ENCODE measurements at regions not wholly inside any gene's neighbourhood (a gene's known extent, or its start where the extent isn't known, plus 50 kb on each side); places are given as distances from the start of the nearest gene placed in this dataset.

DNA sequence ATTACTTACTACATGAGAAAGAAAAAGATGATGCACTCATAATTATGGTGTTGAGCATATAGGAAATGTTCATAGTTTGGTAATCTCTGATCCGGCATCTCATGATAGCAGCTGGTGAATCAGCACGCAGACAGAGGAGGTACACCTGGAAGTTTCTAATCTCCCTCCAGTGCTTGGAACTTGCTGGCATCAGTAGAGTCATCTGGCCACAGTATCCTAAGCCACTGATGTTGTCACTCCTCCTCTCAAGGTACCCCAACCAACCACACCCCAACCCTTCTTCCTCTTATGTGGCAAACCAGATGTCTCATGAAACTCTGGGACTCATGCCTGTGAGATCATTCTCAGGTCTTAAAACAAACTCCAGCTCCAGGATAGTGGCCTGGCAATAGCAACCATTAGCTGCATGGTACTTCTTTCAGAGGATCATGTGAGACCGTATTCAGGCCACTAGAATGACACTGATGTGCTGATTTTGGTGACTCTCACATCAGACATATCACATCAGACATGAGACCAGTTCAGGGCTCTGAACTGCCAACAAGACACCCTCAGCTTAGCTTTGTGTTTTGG is 143.0 kb downstream of the RASSF9 start:
- no peak for DNase-seq

DNA sequence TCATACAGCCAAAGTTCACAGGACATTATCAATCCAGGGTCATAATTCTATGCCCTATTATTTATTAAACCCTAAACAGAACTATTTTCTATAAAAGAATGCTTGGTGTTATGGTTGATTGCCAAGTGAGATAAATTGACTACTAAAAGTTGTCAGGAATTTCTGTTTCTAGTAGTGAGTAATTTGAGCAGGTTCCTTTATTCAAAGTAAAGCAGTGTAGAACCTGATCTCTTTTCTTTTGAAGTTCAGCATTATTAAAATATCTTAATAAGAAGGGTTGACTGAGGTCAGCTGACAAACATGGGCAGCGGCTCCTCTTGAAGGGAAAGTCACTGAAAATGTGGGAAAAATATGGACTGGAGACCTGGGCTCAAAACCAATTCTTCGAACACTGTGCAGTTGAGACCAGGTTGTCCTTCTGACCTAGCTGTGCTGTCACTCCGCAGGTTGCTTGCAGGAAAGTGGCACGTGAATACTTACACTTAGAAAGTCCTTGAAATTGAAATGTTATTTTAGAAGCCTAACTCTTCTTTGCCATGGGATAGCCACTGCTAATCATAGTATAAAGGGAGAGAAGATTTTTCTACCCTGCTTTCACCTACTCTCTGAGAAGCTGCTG is 141.0 kb downstream of the RASSF9 start:
- no peak for DNase-seq

DNA sequence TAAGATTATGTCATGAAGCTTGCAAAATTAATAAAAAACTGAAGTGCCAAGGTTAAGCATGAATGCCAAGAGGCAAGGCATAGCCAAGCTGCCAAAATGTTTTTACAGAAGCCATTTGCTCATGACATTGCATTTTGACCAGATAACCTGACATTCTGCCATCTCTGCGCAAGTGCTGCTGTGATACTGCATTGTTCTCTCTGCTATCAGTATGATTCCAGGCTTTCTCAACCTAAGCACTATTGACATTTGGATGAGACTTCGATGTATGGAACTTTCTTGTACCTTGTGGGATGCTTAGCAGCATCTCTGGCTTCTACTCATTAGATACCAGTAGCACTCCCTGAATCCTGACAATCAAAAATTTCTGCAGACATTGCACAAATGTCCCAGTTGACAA is 139.2 kb downstream of the RASSF9 start:
- DNase-seq = no peak

- DNase-seq = no peak
Measured at GRCh38 chr12:85698937-85699336, 137.3 kb downstream of the RASSF9 start.

- DNase-seq = no peak
Measured at GRCh38 chr12:85708775-85709174, 127.4 kb downstream of the RASSF9 start.

DNA sequence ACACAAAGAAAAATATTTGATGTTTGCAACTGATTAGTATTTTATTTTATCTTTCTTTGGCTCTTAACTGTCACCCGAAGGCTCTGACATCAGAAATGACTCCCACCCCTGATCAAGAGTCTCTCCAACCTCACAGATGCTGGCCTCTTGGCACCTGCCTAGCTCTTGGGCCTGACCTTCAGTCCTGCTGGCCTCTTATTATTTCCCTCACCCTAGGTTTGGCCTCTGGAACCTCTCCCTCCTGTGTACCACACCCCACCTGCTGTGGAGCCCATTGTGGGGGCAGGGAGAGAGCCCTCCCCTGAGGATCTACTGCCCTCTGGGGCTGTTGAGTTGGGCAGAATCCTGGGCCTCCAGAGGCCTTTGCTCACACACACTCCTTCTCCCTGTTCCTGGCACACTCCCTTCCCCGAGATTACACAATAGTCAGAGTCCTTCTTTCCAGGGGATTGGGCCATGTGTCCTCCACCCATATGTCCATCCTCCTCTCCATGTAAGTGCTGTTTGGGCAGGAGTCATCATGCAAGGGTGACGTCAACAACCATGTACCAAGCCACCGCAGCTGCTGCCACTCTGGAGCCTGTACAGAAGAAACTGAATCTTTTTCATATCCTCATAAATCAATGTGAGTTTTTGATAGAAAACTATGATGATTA is 124.3 kb downstream of the RASSF9 start:
- no peak for DNase-seq

GRCh38 chr12:85713373-85713772 is 122.8 kb downstream of the RASSF9 start:
- no peak for DNase-seq

- DNase-seq = no peak
Measured at GRCh38 chr12:85714425-85714824, 121.8 kb downstream of the RASSF9 start.

- no peak for DNase-seq
Measured at GRCh38 chr12:85720308-85721033, 115.7 kb downstream of the RASSF9 start.

DNA sequence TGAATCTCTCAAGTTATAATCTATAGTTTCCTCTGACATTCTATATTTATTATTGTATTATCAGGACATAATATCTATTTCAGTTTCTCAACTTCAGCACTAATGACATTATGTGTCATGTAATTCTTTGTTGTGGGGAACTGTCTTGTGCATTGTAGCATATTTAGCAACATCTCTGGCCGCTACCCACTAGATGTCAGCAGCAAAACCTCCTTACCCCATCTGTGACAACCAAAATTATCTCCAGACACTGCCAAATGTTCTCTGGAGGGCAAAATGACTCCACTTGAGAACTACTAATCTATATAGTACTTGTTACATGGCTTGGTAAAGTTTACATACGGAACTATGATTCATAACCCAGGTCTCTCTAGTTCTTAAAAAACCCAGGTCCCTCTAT is 110.2 kb downstream of the RASSF9 start:
- no peak for DNase-seq

DNA sequence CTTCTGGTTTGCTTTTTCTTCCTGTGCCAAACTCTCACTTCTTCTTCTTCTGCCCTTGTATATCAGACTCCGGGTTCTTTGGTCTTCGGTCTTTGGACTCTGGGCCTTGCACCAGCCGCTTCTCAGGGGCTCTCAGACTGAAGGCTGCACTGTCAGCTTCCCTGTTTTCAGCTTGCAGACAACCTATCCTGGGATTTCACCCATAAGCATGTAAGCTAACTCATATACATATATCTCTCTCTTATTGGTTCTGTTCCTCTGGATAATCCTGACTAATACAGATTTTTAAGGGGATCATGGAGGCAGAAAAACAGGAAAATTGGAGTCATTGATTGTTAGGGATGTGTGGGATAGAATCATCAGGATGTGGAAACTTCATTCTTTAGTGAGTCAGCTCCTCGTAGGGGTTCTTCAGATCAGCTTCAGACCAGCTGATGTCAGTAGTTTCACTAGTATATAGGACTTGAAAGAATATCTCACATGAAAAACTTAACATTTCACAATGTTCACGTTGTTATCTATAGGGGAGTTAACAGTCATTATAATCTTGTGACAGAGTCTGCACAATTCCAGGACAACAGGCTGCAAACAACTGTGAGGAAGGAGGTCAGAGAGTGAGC is 102.9 kb downstream of the RASSF9 start:
- DNase-seq = no peak

DNA sequence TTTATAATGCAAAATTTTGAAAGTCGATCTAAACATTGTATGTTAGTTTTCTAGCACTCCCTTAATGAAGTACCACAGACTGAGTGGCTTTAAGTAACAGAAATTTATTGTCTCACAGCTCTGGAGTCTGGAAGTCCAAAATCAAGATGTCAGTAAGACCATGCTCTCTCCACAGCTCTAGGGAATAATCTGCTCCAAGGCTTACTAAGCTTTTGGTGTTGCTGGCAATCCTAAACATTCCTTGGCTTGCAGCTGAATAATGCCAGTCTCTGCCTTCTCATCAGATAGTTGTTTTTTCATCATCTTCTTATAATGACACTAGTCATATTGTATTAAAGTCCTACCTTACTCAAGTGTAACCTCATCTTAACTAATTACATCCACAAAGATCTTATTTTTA is 102.2 kb downstream of the RASSF9 start:
- DNase-seq = no peak

- no peak for DNase-seq
Measured at GRCh38 chr12:85740186-85740585, 96.0 kb downstream of the RASSF9 start.

DNA sequence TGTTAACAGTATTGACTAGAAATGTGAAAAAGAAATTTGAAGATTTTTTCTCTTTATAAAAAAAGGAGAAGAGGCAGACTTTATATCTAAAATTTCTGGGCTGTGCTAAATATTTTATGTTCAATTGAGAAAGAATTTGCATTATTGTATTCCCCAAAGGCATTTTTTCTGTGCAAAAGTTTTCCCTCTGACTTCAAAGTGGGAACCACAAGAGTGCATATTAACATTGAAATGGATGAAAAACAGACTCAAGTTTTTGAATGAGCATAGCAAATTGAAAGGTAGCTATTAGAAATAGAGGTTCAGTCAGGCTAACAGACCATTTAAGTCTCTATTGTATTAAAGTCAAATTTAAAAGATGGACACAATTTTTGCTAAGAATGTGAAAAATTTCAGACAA is 95.2 kb downstream of the RASSF9 start:
- DNase-seq = no peak

- DNase-seq = no peak
Measured at GRCh38 chr12:85747941-85748495, 88.2 kb downstream of the RASSF9 start.
